HepG2 (cell line): ENCODE measurements at regions not wholly inside any gene's neighbourhood (a gene's known extent, or its start where the extent isn't known, plus 50 kb on each side); places are given as distances from the start of the nearest gene placed in this dataset.

ENCODE experiments used
- ATAC-seq: fragments of 200-7000 bp; cut with Tn5 transposase; 3 replicates; pipeline ENCODE4 v1.9.1; 2020; ENCODE audit warnings: mild to moderate bottlenecking, moderate library complexity
- BruUV-seq: library from RNA; stranded (reverse); fragments of 400-500 nt; replicated peaks from 2 replicates; lab custom pipeline; 2021; lab: Mats Ljungman, UMichigan
- CTCF ChIA-PET: fragments of 300-600 bp; formaldehyde crosslinking; extraction: SDS; loops from one replicate; lab custom pipeline; 2021; ENCODE audit warnings: low total read pairs, inconsistent platforms, low intra/inter-chr PET ratio; lab: Yijun Ruan, JAX
- POLR2A ChIA-PET: fragments of 350-600 bp; sonication (Branson Sonifier 250); formaldehyde crosslinking; loops from one replicate; lab custom pipeline; 2020; ENCODE audit warnings: antibody characterized with exemption, inconsistent platforms; lab: Yijun Ruan, JAX
- DNase-seq: peaks from one replicate; pipeline ENCODE4 v3.0.0-alpha.2; 2015; ENCODE audit warnings: low spot score
- FAIRE-seq: peaks from 3 replicates; lab custom pipeline; 2011; peaks lifted over from hg19 to GRCh38; lab: Jason Lieb, UNC
- H2AFZ ChIP-seq: one replicate; pipeline ENCODE4 v1.6.1; 2011; ENCODE audit warnings: low read length, inconsistent platforms
- H3K27ac ChIP-seq: fragments of 300-600 bp; 3 replicates; pipeline ENCODE4 v1.8.0; 2011; ENCODE audit warnings: mixed run types, mild to moderate bottlenecking, mixed read lengths, low read length, inconsistent platforms; ENCODE audit not compliant: insufficient read depth; ENCODE audit errors: extremely low read length
- H3K27me3 ChIP-seq, 2 experiments: fragments of 200-600 bp in 1 of 2; 2 replicates in 1 of 2; 3 replicates in 1 of 2; pipeline versions ENCODE4 v1.6.0 to v1.8.0; 2011; ENCODE audit warnings: low read length in 2 of 2, mild to moderate bottlenecking in 2 of 2, moderate library complexity in 2 of 2, inconsistent platforms in 1 of 2; ENCODE audit not compliant: insufficient read depth in 2 of 2, control insufficient read depth in 1 of 2
- H3K36me3 ChIP-seq, 2 experiments: fragments of 200-600 bp in 1 of 2; replicated peaks in 1 of 2; 2 replicates in 1 of 2; 3 replicates in 1 of 2; pipeline versions ENCODE4 v1.5.1 to v1.8.0; 2011; ENCODE audit warnings: low read length in 2 of 2, inconsistent platforms in 1 of 2; ENCODE audit not compliant: insufficient read depth in 2 of 2, control insufficient read depth in 1 of 2
- H3K4me1 ChIP-seq: 2 replicates; pipeline ENCODE4 v1.5.1; 2012; ENCODE audit warnings: low read length, inconsistent platforms; ENCODE audit not compliant: insufficient read depth
- H3K4me2 ChIP-seq: 2 replicates; pipeline ENCODE4 v1.6.0; 2011; ENCODE audit warnings: low read depth, low read length, inconsistent platforms
- H3K4me3 ChIP-seq, 3 experiments: fragments of 200-600 bp in 1 of 3; sonication (generic), shearing (Covaris generic) in 1 of 3; replicated peaks in 1 of 3; 2 replicates each; pipeline ENCODE4 v1.5.1; 2011 to 2016; ENCODE audit warnings: low read length in 3 of 3, inconsistent platforms in 2 of 3, low read depth in 2 of 3, mild to moderate bottlenecking in 2 of 3, control low read depth in 1 of 3, mixed read lengths in 1 of 3; ENCODE audit not compliant: insufficient read depth in 1 of 3
- H3K79me2 ChIP-seq: one replicate; pipeline ENCODE4 v1.6.1; 2011; ENCODE audit warnings: low read length, inconsistent platforms; ENCODE audit not compliant: insufficient read depth
- H3K9ac ChIP-seq: 2 replicates; pipeline ENCODE4 v1.6.0; 2011; ENCODE audit warnings: mild to moderate bottlenecking, low read depth, low read length, inconsistent platforms; ENCODE audit not compliant: insufficient read depth
- H3K9me3 ChIP-seq: 2 replicates; pipeline ENCODE4 v1.5.1; 2012; ENCODE audit warnings: mild to moderate bottlenecking, low read length
- H4K20me1 ChIP-seq: 2 replicates; pipeline ENCODE4 v1.6.0; 2011; ENCODE audit warnings: inconsistent platforms, mild to moderate bottlenecking, low read length, moderate library complexity; ENCODE audit not compliant: insufficient read depth
- FOXO1 ChIP-seq: sonication (generic); formaldehyde crosslinking; IDR thresholded peaks from 2 replicates; pipeline ENCODE4 v1.4.0; 2020; ENCODE audit warnings: missing genetic modification reagents
- KAT7 ChIP-seq: IDR thresholded peaks from 2 replicates; pipeline ENCODE4 v1.6.1; 2018; ENCODE audit warnings: borderline replicate concordance, missing compliant biosample characterization
- MAZ ChIP-seq, 2 experiments: sonication (generic) in 1 of 2; formaldehyde crosslinking in 1 of 2; IDR thresholded peaks; 2 replicates each; pipeline versions ENCODE4 v1.5.0 to v1.6.1; 2012 to 2020; ENCODE audit warnings: low read depth in 2 of 2, mild to moderate bottlenecking in 2 of 2, borderline replicate concordance in 1 of 2, improper control_type of control experiment in 1 of 2, low read length in 1 of 2, missing genetic modification reagents in 1 of 2, moderate library complexity in 1 of 2
- NONO ChIP-seq, 2 experiments: fragments of 450-650 bp in 1 of 2; sonication (generic) in 1 of 2; formaldehyde crosslinking in 1 of 2; IDR thresholded peaks in 1 of 2; conservative IDR thresholded peaks in 1 of 2; 2 replicates each; pipeline versions ENCODE4 v1.6.1 to v1.8.0; 2017 to 2022; ENCODE audit warnings: mild to moderate bottlenecking in 1 of 2, missing genetic modification reagents in 1 of 2, moderate library complexity in 1 of 2
- PPARG ChIP-seq: conservative IDR thresholded peaks from 2 replicates; pipeline ENCODE4 v1.6.1; 2016; ENCODE audit warnings: missing biosample characterization, missing genetic modification reagents
- SRY ChIP-seq: sonication (generic); formaldehyde crosslinking; IDR thresholded peaks from 2 replicates; pipeline ENCODE4 v1.8.0; 2022; ENCODE audit warnings: mild to moderate bottlenecking, missing genetic modification reagents
- STAG1 ChIP-seq: sonication (generic); formaldehyde crosslinking; IDR thresholded peaks from 2 replicates; pipeline ENCODE4 v1.4.0; 2020; ENCODE audit warnings: missing genetic modification reagents
- ZNF234 ChIP-seq: sonication (generic); formaldehyde crosslinking; conservative IDR thresholded peaks from 2 replicates; pipeline ENCODE4 v1.5.1; 2020; ENCODE audit warnings: mild to moderate bottlenecking, missing genetic modification reagents
- ZNF253 ChIP-seq: sonication (generic); formaldehyde crosslinking; IDR thresholded peaks from 2 replicates; pipeline ENCODE4 v1.8.0; 2022; ENCODE audit warnings: mild to moderate bottlenecking, missing genetic modification reagents, borderline replicate concordance
- ZNF337 ChIP-seq: sonication (generic); formaldehyde crosslinking; IDR thresholded peaks from 2 replicates; pipeline ENCODE4 v1.5.1; 2020; ENCODE audit warnings: missing genetic modification reagents, low read depth, mild to moderate bottlenecking, borderline replicate concordance
- ZNF619 ChIP-seq: sonication (generic); formaldehyde crosslinking; IDR thresholded peaks from 2 replicates; pipeline ENCODE4 v1.4.0; 2020; ENCODE audit warnings: mild to moderate bottlenecking, missing genetic modification reagents
- ZNF883 ChIP-seq: sonication (generic); formaldehyde crosslinking; IDR thresholded peaks from 2 replicates; pipeline ENCODE4 v1.5.1; 2020; ENCODE audit warnings: mild to moderate bottlenecking, missing genetic modification reagents; ENCODE audit errors: not compliant biosample characterization
- ZSCAN25 ChIP-seq: sonication (generic); formaldehyde crosslinking; IDR thresholded peaks from 2 replicates; pipeline ENCODE4 v1.8.0; 2022; ENCODE audit warnings: mild to moderate bottlenecking, missing genetic modification reagents
- WGBS: methylation state at CpG from one replicate; pipeline ENCODE4 v1.1.6; 2017; ENCODE audit warnings: low lambda C conversion rate; 5-methylcytosine and 5-hydroxymethylcytosine counted together
- in situ Hi-C: cut with HindIII; loops from 2 replicates; pipeline ENCODE4 v1.10.0; 2017; ENCODE audit warnings: low pct_unique_long_range_greater_than_20kb; ENCODE audit not compliant: extremely low pct_ligation_motif_present
- intact Hi-C: fragments of 100-400 bp; cut with micrococcal nuclease; formaldehyde crosslinking; loops from one replicate; pipeline ENCODE4 v1.10.0; 2022; ENCODE audit not compliant: unreplicated experiment
- TF ChIP-seq, protein P1 (sequence below): sonication (generic); formaldehyde crosslinking; IDR thresholded peaks from 2 replicates; pipeline ENCODE4 v1.5.0; 2020; ENCODE audit warnings: mild to moderate bottlenecking, missing genetic modification reagents, moderate library complexity

DNA sequence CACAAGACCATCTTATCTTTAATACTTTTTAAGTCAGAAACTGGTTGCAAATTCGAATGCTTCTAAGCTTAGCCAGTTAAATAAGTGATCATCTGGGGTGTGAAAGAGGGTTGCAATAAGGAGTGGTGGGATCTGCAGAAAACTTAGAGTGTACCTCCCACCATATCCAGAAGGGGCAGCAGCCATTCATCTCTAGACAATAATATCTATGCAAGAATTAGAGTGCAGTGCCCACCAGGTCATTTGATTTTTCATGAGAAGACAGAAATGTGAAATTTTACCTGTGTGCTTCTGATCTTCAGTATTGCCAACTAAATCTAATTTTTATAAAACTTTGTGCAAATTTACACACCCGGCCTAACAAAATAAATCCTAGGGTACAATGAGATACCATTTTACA is 127.2 kb upstream of the SP4 start:
- H3K36me3 ChIP-seq, result no peaks in the 10 kb centered on the region
- no peaks in the 10 kb centered on the region for H3K9me3 ChIP-seq
- CTCF ChIA-PET, result interaction anchor here (1.3 kb wide), 1 partner anchor 206 kb away, joined by 3 read pairs; no protein-coding TSS in a partner anchor
- peak; percentile 73 for ATAC-seq
- no TSS peak for BruUV-seq
- intact Hi-C loops, result loop anchor here (5.0 kb wide), 2 partner anchors 207 to 267 kb away; no protein-coding TSS in a partner anchor
- FAIRE-seq, result no peak
- H2AFZ ChIP-seq, result no peak overlapping the region
- H3K27ac ChIP-seq, result no peak overlapping the region
- POLR2A ChIA-PET, result no interaction called here
- TF ChIP-seq SRY (CRISPR knock-in tag) (no peak), STAG1 (CRISPR knock-in tag) (peak; percentile 49)
- TF ChIP-seq, protein P1, sequence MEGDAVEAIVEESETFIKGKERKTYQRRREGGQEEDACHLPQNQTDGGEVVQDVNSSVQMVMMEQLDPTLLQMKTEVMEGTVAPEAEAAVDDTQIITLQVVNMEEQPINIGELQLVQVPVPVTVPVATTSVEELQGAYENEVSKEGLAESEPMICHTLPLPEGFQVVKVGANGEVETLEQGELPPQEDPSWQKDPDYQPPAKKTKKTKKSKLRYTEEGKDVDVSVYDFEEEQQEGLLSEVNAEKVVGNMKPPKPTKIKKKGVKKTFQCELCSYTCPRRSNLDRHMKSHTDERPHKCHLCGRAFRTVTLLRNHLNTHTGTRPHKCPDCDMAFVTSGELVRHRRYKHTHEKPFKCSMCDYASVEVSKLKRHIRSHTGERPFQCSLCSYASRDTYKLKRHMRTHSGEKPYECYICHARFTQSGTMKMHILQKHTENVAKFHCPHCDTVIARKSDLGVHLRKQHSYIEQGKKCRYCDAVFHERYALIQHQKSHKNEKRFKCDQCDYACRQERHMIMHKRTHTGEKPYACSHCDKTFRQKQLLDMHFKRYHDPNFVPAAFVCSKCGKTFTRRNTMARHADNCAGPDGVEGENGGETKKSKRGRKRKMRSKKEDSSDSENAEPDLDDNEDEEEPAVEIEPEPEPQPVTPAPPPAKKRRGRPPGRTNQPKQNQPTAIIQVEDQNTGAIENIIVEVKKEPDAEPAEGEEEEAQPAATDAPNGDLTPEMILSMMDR, result 0 out of 2 replicates have a peak, but pooled peaks have one; percentile 30
- H4K20me1 ChIP-seq, result no peaks in the 10 kb centered on the region
- no peak overlapping the region for H3K4me2 ChIP-seq
- H3K79me2 ChIP-seq, result no peaks in the 10 kb centered on the region
- in situ Hi-C loops, result no loop called here
- DNase-seq, result peak; percentile 6
- H3K9ac ChIP-seq, result no peak overlapping the region
- no peaks in the 10 kb centered on the region for H3K4me1 ChIP-seq
- 30% methylated on average over 2 of the region's 2 CpGs for WGBS
- H3K4me3 ChIP-seq, result no peak overlapping the region
- H3K27me3 ChIP-seq, result no peaks in the 10 kb centered on the region

DNA sequence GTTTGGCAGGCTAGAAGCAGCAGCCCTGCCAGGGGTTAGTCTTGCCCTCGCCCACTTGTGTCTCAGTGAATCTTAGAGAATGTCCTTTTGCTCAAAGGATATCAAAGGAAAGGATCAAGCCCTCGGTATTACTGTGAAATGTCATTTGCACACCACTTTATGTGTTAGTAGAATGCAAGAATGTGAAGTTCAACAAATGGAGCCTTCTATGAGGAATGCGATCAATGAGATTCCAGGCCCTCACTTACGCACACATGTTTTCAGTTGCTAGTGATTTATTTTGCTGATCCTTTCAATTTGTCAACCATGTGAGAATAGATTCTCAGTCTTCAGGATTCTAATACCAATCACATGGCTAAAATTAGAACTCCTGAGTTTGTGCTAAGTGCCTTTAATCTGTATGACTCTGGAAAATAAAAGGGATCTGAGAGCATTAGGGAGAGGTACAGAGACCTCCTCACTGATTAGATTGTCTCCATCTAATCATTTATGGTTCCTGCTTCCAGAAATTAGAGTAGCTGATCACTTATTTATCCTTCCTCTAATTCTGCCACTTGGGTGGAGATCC is 123.0 kb upstream of the SP4 start:
- WGBS, result 36% methylated on average over 4 of the region's 4 CpGs
- Histone ChIP-seq H3K27me3 (no peaks in the 10 kb centered on the region), H3K36me3 (no peaks in the 10 kb centered on the region), H3K4me1 (no peaks in the 10 kb centered on the region), H3K79me2 (no peaks in the 10 kb centered on the region), H3K4me2 (no peak overlapping the region), H3K4me3 (no peak overlapping the region), H3K27ac (no peak overlapping the region), H2AFZ (no peak overlapping the region), H3K9ac (no peak overlapping the region), H4K20me1 (no peaks in the 10 kb centered on the region), H3K9me3 (peaks cover 22% of the 10 kb centered on the region)
- intact Hi-C loops, result loop anchor here (5.0 kb wide), 2 partner anchors 202 to 262 kb away; no protein-coding TSS in a partner anchor
- ChIA-PET CTCF (no interaction called here), POLR2A (no interaction called here)
- no TSS peak for BruUV-seq
- DNase-seq, result no peak
- in situ Hi-C loops, result no loop called here
- FAIRE-seq, result no peak
- no peak for ATAC-seq
- TF ChIP-seq PPARG (no peak), MAZ (IDR thresholded peaks at IDR 0.05; ENCODE audit: borderline replicate concordance, low read depth, low read length) (no peak), MAZ (CRISPR knock-in tag; IDR thresholded peaks at IDR 0.05; ENCODE audit: low read depth) (no peak), ZNF337 (CRISPR knock-in tag) (no peak), ZSCAN25 (CRISPR knock-in tag) (no peak), ZNF234 (CRISPR knock-in tag) (no peak), KAT7 (CRISPR knock-in tag) (no peak), FOXO1 (CRISPR knock-in tag) (no peak), NONO (IDR thresholded peaks at IDR 0.05) (no peak), NONO (CRISPR knock-in tag; conservative IDR thresholded peaks at IDR 0.05) (no peak), ZNF883 (no peak), ZNF253 (no peak), ZNF619 (CRISPR knock-in tag) (no peak)
